HG02798 (cell line): ENCODE measurements at regions not wholly inside any gene's neighbourhood (a gene's known extent, or its start where the extent isn't known, plus 50 kb on each side); places are given as distances from the start of the nearest gene placed in this dataset.

Experiments used
- ATAC-seq: cut with Tn5 transposase; IDR thresholded peaks from one replicate; pipeline ENCODE4 v1.9.1; 2021; ENCODE audit warnings: mild to moderate bottlenecking; ENCODE audit not compliant: unreplicated experiment, poor library complexity

DNA sequence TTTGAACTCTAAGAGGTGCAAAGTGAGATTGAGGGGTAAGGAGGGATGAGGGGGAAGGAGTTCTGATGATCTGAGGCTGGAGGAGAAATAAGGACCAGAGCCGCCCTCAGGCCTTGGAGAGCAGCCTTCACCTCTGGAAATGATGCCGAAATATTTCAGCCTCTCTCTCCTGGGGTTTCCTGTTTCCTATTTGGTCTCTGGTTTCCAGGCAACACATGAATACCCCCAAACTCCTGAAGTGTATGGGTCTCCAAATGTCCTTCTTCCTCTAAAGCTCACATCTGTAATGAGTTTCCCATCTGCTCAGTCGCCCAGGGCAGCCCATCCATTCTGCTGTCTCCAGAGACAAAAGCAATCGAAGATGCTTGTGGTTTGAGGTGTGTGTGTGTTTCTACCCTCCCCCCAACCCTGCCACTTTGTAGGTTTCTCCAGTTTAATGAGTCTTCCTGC lies 52.0 kb upstream of the FAM20B start:
- peak; percentile 48 for ATAC-seq
